AG04449 (cell line): ENCODE measurements at regions not wholly inside any gene's neighbourhood (a gene's known extent, or its start where the extent isn't known, plus 50 kb on each side); places are given as distances from the start of the nearest gene placed in this dataset.

Source experiments
- CTCF ChIA-PET: fragments of 350-600 bp; formaldehyde crosslinking; extraction: SDS; loops from one replicate; lab custom pipeline; 2021; ENCODE audit warnings: antibody characterized with exemption; lab: Yijun Ruan, JAX
- POLR2A ChIA-PET: fragments of 400-600, 350-600 bp; formaldehyde crosslinking; extraction: SDS; loops from one replicate; lab custom pipeline; 2020; ENCODE audit warnings: antibody characterized with exemption, inconsistent platforms; lab: Yijun Ruan, JAX
- DNase-seq: peaks from one replicate; pipeline ENCODE4 v3.0.0-alpha.2; 2010; ENCODE audit warnings: low read depth, low spot score
- H3K4me3 ChIP-seq: 2 replicates; pipeline ENCODE4 v1.5.1; 2011; ENCODE audit warnings: low read depth, mild to moderate bottlenecking, control low read depth, low read length
- CTCF ChIP-seq: IDR thresholded peaks from one replicate; pipeline ENCODE4 v1.5.1; 2011; ENCODE audit warnings: mild to moderate bottlenecking, moderate library complexity, low read length, control low read depth, inconsistent platforms; ENCODE audit not compliant: insufficient read depth; ENCODE audit errors: missing control alignments

GRCh38 chr4:141290771-141291170, 70.1 kb downstream of the ZNF330 start:
- POLR2A ChIA-PET = no interaction called here
- no peak for DNase-seq
- CTCF ChIA-PET = interaction anchor here (1.5 kb wide), 1 partner anchor 16 kb away, joined by 6 read pairs; no protein-coding TSS in a partner anchor
- no peak for TF ChIP-seq CTCF
- H3K4me3 ChIP-seq = no peak overlapping the region

- no peak overlapping the region for H3K4me3 ChIP-seq
- POLR2A ChIA-PET = no interaction called here
- no peak for DNase-seq
- CTCF ChIA-PET = interaction anchor here (0.6 to 4.7 kb wide), 3 partner anchors 12 to 41 kb away, joined by 3 to 25 read pairs (median 5); no protein-coding TSS in a partner anchor
- no peak for TF ChIP-seq CTCF
Measured at GRCh38 chr4:141294306-141294705, 73.6 kb downstream of the ZNF330 start.

- H3K4me3 ChIP-seq = no peak overlapping the region
- DNase-seq = no peak
- ChIA-PET CTCF (interaction anchor here (0.6 to 1.3 kb wide), 3 partner anchors 12 to 521 kb away, joined by 3 to 4 read pairs (median 4); no protein-coding TSS in a partner anchor), POLR2A (no interaction called here)
- no peak for TF ChIP-seq CTCF
Measured at GRCh38 chr4:141301216-141301615, 80.5 kb downstream of the ZNF330 start.

- no peak for TF ChIP-seq CTCF
- H3K4me3 ChIP-seq = no peak overlapping the region
- ChIA-PET CTCF (interaction anchor here (1.1 to 1.4 kb wide), 2 partner anchors 9 to 900 kb away, joined by 4 to 5 read pairs; no protein-coding TSS in a partner anchor), POLR2A (no interaction called here)
- DNase-seq = no peak
Measured at GRCh38 chr4:141302924-141303323, 82.2 kb downstream of the ZNF330 start.

- POLR2A ChIA-PET = no interaction called here
- CTCF ChIA-PET = no interaction called here
- no peak overlapping the region for H3K4me3 ChIP-seq
- DNase-seq = no peak
- TF ChIP-seq CTCF = no peak
Measured at GRCh38 chr4:141304346-141304745, 83.7 kb downstream of the ZNF330 start.

GRCh38 chr4:141306331-141306730, 85.6 kb downstream of the ZNF330 start:
- CTCF ChIA-PET = interaction anchor here (0.6 to 3.0 kb wide), 35 partner anchors 9 to 1650 kb away, joined by 3 to 27 read pairs (median 4); no protein-coding TSS in a partner anchor
- POLR2A ChIA-PET = no interaction called here
- H3K4me3 ChIP-seq = no peak overlapping the region
- DNase-seq = no peak
- TF ChIP-seq CTCF = no peak
